HG03103 (cell line): ENCODE measurements at regions not wholly inside any gene's neighbourhood (a gene's known extent, or its start where the extent isn't known, plus 50 kb on each side); places are given as distances from the start of the nearest gene placed in this dataset.
"Not testable (repeated sequence)": the region's sequence is repeated elsewhere in the genome, so short reads cannot be mapped to it uniquely, and the experiment has no call there.

ENCODE experiments used
- ATAC-seq: cut with Tn5 transposase; IDR thresholded peaks from one replicate; pipeline ENCODE4 v1.9.1; 2021; ENCODE audit warnings: low read depth; ENCODE audit not compliant: unreplicated experiment

DNA sequence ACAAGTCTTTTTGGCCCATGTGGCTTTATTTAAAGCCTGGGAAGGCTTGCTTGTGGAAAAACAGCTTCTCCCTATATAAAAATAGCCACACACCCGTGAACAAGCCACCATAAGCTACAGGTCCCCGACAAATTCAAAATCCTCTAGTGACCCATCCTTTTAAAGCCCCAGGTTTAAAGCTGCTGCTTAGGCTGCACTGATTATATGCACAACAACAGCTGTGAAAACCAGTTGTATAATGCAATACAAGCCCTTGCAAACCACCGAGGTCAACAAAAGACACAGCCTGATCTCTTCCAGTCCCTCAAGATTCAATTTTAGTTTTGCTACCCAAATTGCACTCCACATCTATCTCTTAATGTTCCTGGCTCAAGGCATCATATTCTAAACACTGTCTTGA, 186.0 kb upstream of the WDFY3 start:
- ATAC-seq = no peak

GRCh38 chr4:85153221-85153620, 186.7 kb upstream of the WDFY3 start:
- ATAC-seq = no peak

DNA sequence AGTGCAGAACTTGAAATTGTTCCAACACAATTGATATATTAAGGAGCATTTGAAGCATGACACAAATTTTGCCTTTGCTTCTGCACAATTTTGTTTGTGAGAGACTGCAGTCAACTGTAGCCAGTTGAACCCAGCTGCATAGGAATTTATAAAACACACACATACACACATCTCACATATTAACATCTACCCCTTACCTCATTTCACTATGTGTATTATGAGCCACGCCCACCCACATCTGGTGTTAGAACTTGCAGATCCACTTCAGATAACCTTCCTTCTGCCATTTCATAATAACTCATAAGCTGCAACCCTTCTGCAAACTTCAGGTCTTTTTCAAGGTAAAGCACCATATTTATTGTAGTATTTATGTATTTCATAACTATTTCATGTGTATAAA, 188.1 kb upstream of the WDFY3 start:
- ATAC-seq = no peak

DNA sequence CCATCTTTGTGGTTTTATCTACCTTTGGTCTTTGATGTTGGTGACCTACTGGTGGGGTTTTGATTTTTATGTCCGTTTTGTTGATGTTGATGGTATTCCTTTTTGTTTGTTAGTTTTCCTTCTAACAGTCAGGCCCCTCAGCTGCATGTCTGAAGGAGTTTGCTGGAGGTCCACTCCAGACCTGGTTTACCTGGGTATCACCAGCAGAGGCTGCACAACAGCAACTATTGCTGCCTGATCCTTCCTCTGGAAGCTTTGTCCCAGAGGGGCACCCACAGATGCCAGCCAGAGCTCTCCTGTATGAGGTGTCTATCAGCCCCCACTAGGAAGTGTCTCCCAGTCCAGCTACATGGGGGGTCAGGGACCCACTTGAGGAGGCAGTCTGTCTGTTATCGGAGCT, 199.3 kb upstream of the WDFY3 start:
- ATAC-seq = no peak

- no peak for ATAC-seq
Observed at GRCh38 chr4:85166318-85166717, 199.8 kb upstream of the WDFY3 start.

DNA sequence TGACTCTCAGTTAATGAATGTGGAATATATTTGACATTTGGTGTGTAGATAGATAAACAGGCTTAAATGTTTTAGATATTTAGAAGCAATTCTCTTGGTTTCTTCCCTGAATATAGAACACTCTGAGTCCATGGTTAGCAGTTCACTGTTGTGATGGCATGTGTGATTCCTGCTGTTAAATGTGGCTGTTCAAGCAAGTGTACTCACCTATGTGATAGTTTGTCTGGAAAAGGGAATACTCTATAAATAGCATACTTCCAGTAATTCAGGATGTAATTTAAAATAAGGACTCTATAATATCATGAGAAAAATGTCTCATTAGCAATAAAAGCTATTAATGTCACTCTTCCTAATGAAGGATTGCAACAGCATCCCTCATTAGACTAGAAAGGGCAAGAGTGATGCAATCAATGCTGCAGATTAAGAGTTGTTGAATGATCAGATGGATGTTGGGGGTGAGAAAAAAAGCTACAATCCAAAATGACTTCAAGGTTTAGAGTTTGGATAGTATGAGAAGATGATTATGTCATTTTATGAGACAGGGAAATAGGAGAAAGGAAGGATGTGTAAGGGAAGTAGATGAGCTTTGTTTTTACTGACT, 201.8 kb upstream of the WDFY3 start:
- no peak for ATAC-seq

- no peak for ATAC-seq
Observed at GRCh38 chr4:85170241-85170640, 203.8 kb upstream of the WDFY3 start.

DNA sequence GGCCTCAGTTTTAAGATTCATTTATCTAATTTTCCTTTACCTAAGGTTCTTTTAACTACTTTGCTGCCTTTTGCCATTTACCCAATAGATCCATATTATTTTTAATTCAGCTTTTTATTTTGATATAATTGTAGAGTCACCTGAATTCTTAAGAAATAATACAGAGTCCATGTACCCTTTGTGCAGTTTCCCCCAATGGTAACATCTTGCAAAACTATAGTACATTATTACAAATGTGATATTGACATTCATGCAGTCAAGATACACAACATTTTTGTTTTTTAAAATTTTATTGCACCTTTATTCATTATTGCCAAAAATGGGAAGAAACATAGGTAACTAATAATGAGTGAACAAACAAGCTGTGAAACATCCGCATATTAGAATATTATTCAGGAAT, 208.7 kb upstream of the WDFY3 start:
- no peak for ATAC-seq

GRCh38 chr4:85177092-85177491, 210.6 kb upstream of the WDFY3 start:
- ATAC-seq = no peak

GRCh38 chr4:85177679-85178078, 211.2 kb upstream of the WDFY3 start:
- no peak for ATAC-seq

- ATAC-seq = no peak
Observed at GRCh38 chr4:85180533-85180932, 214.0 kb upstream of the WDFY3 start.

- no peak for ATAC-seq
Observed at GRCh38 chr4:85187106-85187505, 220.6 kb upstream of the WDFY3 start.

GRCh38 chr4:85196015-85196414, 229.5 kb upstream of the WDFY3 start:
- ATAC-seq = not testable (repeated sequence)

DNA sequence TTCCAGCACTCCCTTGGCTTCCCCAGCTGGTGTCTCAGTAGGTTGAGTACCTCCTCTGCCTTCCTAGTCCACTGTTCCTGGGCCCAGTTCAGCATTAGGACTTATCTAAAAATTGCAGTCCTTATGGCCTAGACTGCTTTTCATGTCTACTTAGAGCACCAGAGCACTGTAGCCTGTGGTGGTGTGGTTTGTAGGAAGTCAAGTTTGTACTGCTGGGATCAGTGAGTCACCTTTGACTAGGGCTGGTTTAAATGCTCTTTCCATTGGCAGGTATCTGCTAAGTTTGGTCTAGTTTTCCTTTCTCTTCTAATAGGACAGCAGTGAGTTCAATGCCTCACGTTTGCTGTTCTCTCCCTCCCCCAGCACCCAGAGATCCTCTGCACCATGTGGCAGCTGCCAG, 233.6 kb upstream of the WDFY3 start:
- no peak for ATAC-seq

- no peak for ATAC-seq
Observed at GRCh38 chr4:85209161-85209560, 242.7 kb upstream of the WDFY3 start.

DNA sequence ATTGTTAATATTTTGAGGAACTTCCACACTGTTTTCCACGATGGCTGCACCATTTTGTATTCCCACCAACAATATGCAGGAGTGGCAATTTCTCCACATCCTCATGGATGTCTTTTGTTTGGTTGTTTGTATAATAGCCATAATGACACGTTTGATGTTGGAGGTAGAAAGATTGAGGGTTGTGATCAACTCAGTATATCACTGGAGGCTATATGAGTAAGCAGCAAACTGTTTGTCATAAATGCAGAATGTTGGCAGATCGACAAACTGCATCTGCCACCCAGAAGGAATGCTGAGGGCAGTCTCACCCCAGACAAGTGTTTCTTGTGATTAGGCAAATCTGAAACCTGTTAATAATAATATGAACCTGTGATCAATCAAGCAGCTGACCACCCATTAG, 243.9 kb upstream of the WDFY3 start:
- ATAC-seq = no peak

- ATAC-seq = not testable (repeated sequence)
Observed at GRCh38 chr4:85216571-85216970, 250.1 kb upstream of the WDFY3 start.

DNA sequence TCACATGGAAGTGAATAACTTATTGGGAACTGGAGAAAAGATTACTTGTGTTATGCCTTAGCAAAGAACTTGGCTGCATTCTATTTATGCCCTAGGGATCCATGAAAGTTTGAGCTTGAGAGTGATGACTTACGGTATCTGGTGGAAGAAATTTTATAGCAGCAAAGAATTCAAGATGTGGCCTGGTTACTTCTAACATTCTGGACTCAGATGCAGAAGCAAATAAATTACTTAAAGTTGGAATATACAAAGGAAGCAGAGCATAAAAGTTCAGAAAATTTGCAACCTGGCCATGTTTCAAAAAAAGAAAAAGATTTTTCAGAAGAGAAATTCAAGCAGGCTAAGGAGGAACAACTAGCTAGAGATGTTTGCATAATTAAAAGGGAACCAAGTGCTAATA, 252.3 kb upstream of the WDFY3 start:
- ATAC-seq = no peak

GRCh38 chr4:85221606-85222005, 253.3 kb upstream of the ARHGAP24 start:
- ATAC-seq = no peak

DNA sequence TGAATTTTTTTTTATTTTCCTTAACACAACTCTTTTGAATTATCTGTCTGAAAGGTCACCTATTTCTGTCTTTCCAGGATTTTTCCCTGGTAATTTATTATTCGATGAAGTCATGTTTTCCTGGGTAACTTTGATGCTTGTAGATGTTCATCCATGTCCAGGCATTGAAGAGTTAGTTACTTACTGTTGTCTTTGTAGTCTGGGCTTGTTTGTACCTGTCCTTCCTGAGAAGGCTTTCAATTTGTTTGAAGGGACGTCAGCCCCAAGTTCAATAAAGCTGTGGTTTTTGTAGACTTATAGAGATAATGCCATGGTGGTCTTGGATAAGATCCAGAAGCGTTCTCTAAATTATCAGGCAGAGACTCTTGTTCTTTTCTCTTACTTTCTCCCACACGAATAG, 252.4 kb upstream of the ARHGAP24 start:
- no peak for ATAC-seq

GRCh38 chr4:85228264-85228663, 246.7 kb upstream of the ARHGAP24 start:
- ATAC-seq = no peak

DNA sequence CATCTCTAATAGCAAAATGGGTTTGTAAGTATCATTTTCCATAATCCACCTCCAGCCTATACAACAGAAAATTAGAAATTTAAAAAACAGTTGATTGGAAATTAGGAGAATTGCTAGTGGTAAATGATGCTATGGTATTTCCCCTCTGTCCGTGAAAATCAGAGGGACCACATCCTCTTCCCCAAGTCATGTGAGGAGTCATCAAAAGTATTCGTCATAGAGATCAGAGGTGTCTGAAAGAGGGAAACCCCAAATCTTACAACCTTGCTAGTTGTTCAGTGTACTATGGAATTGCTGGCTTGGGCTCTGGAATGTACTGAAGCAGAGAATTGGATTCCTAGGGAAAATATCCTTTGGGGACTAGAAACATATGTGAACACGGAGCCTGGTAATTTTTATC, 241.4 kb upstream of the ARHGAP24 start:
- ATAC-seq = no peak

- ATAC-seq = no peak
Observed at GRCh38 chr4:85243857-85244256, 231.1 kb upstream of the ARHGAP24 start.
